ENCODE measurements at regions not wholly inside any gene's neighbourhood (a gene's known extent, or its start where the extent isn't known, plus 50 kb on each side); places are given as distances from the start of the nearest gene placed in this dataset.

GRCh38 chr3:194040516-194041273, 95.3 kb upstream of the HES1 start:
- peaks cover 0 to 11% of the 10 kb centered on the region in 2 donors for H3K27me3 Mint-ChIP-seq
- no peaks in the 10 kb centered on the region for H3K4me1 Mint-ChIP-seq
- ATAC-seq (replicated peaks in 1 of 4) (no peak), DNase-seq (no peak)
- CTCF ChIA-PET: no interaction called here
- WGBS (ENCODE audit: insufficient coverage): 92% methylated on average over 7 of the region's 15 CpGs
- no peak overlapping the region for H3K27ac Mint-ChIP-seq
- no peaks in the 10 kb centered on the region for H3K9me3 Mint-ChIP-seq
- Histone ChIP-seq H3K4me3 (ENCODE audit: control insufficient read depth in 1 of 2, extremely low read depth in 1 of 2, low read length in 1 of 2) (no peak overlapping the region), H3K27ac (ENCODE audit: low read length) (no peak overlapping the region), H3K4me1 (ENCODE audit: control insufficient read depth in 1 of 2, extremely low read depth in 1 of 2, insufficient read depth in 2 of 2, low read length in 2 of 2) (no peaks in the 10 kb centered on the region), H3K9me3 (no peaks in the 10 kb centered on the region), H3K36me3 (ENCODE audit: control insufficient read depth in 2 of 2, extremely low read depth in 1 of 2, insufficient read depth in 1 of 2, low read length in 1 of 2) (no peaks in the 10 kb centered on the region), H3K27me3 (replicated peaks in 1 of 2; ENCODE audit: control insufficient read depth in 2 of 2, extremely low read depth in 1 of 2, insufficient read depth in 2 of 2, low read length in 1 of 2) (peaks cover 0 to 18% of the 10 kb centered on the region in 2 experiments)
- no peak overlapping the region for H3K4me3 Mint-ChIP-seq
- no peaks in the 10 kb centered on the region for H3K36me3 Mint-ChIP-seq
- POLR2A ChIA-PET: no interaction called here

GRCh38 chr3:194042927-194043326, 93.0 kb upstream of the HES1 start:
- Mint-ChIP-seq H3K4me3 (no peak overlapping the region), H3K9me3 (no peaks in the 10 kb centered on the region), H3K4me1 (peaks cover 0 to 3% (median 0%) of the 10 kb centered on the region in 3 donors), H3K27me3 (peaks cover 0 to 11% of the 10 kb centered on the region in 2 donors), H3K27ac (no peak overlapping the region), H3K36me3 (no peaks in the 10 kb centered on the region)
- H3K4me3 ChIP-seq (ENCODE audit: control insufficient read depth in 1 of 2, extremely low read depth in 1 of 2, low read length in 1 of 2): no peak overlapping the region
- CTCF ChIA-PET: no interaction called here
- WGBS (ENCODE audit: insufficient coverage): 67% methylated on average over 5 of the region's 5 CpGs
- no peaks in the 10 kb centered on the region for H3K36me3 ChIP-seq (ENCODE audit: control insufficient read depth in 2 of 2, extremely low read depth in 1 of 2, insufficient read depth in 1 of 2, low read length in 1 of 2)
- POLR2A ChIA-PET: no interaction called here
- H3K9me3 ChIP-seq: no peaks in the 10 kb centered on the region
- DNase-seq (no peak), ATAC-seq (replicated peaks in 1 of 4) (no peak)
- H3K27me3 ChIP-seq (replicated peaks in 1 of 2; ENCODE audit: control insufficient read depth in 2 of 2, extremely low read depth in 1 of 2, insufficient read depth in 2 of 2, low read length in 1 of 2): peaks cover 0 to 13% of the 10 kb centered on the region in 2 experiments
- H3K4me1 ChIP-seq (ENCODE audit: control insufficient read depth in 1 of 2, extremely low read depth in 1 of 2, insufficient read depth in 2 of 2, low read length in 2 of 2): no peaks in the 10 kb centered on the region
- no peak overlapping the region for H3K27ac ChIP-seq (ENCODE audit: low read length)

- no peaks in the 10 kb centered on the region for H3K36me3 ChIP-seq (ENCODE audit: control insufficient read depth in 2 of 2, extremely low read depth in 1 of 2, insufficient read depth in 1 of 2, low read length in 1 of 2)
- 100% methylated on average over 1 of the region's 3 CpGs for WGBS (ENCODE audit: insufficient coverage)
- H3K4me1 ChIP-seq (ENCODE audit: control insufficient read depth in 1 of 2, extremely low read depth in 1 of 2, insufficient read depth in 2 of 2, low read length in 2 of 2): no peaks in the 10 kb centered on the region
- no peaks in the 10 kb centered on the region for H3K36me3 Mint-ChIP-seq
- peaks cover 0 to 3% (median 0%) of the 10 kb centered on the region in 3 donors for H3K4me1 Mint-ChIP-seq
- H3K27ac ChIP-seq (ENCODE audit: low read length): no peak overlapping the region
- ChIA-PET POLR2A (interaction anchor here in 1 of 2 donors (0.5 kb wide), 1 partner anchor 280 kb away, joined by 3 read pairs; no protein-coding TSS in a partner anchor), CTCF (no interaction called here)
- H3K9me3 Mint-ChIP-seq: no peaks in the 10 kb centered on the region
- DNase-seq (no peak), ATAC-seq (replicated peaks in 1 of 4) (no peak)
- H3K9me3 ChIP-seq: no peaks in the 10 kb centered on the region
- H3K4me3 ChIP-seq (ENCODE audit: control insufficient read depth in 1 of 2, extremely low read depth in 1 of 2, low read length in 1 of 2): no peak overlapping the region
- H3K27me3 ChIP-seq (replicated peaks in 1 of 2; ENCODE audit: control insufficient read depth in 2 of 2, extremely low read depth in 1 of 2, insufficient read depth in 2 of 2, low read length in 1 of 2): peaks cover 0 to 13% of the 10 kb centered on the region in 2 experiments
- H3K27me3 Mint-ChIP-seq: peaks cover 0 to 11% of the 10 kb centered on the region in 2 donors
- no peak overlapping the region for H3K4me3 Mint-ChIP-seq
- no peak overlapping the region for H3K27ac Mint-ChIP-seq
Measured at GRCh38 chr3:194043516-194043915, 92.4 kb upstream of the HES1 start.

GRCh38 chr3:194045289-194045688, 90.7 kb upstream of the HES1 start:
- Mint-ChIP-seq H3K27me3 (peaks cover 0 to 11% of the 10 kb centered on the region in 2 donors), H3K4me3 (no peak overlapping the region), H3K4me1 (peaks cover 0 to 3% (median 0%) of the 10 kb centered on the region in 3 donors), H3K9me3 (peaks cover 2 to 3% (median 3%) of the 10 kb centered on the region in 3 donors), H3K27ac (no peak overlapping the region), H3K36me3 (no peaks in the 10 kb centered on the region)
- no CpG with 5 or more reads among the region's 1 CpG for WGBS (ENCODE audit: insufficient coverage)
- ChIA-PET CTCF (no interaction called here), POLR2A (no interaction called here)
- H3K9me3 ChIP-seq: no peaks in the 10 kb centered on the region
- H3K27ac ChIP-seq (ENCODE audit: low read length): no peak overlapping the region
- H3K27me3 ChIP-seq (replicated peaks in 1 of 2; ENCODE audit: control insufficient read depth in 2 of 2, extremely low read depth in 1 of 2, insufficient read depth in 2 of 2, low read length in 1 of 2): peaks cover 0 to 13% of the 10 kb centered on the region in 2 experiments
- DNase-seq: no peak
- no peak overlapping the region for H3K4me3 ChIP-seq (ENCODE audit: control insufficient read depth in 1 of 2, extremely low read depth in 1 of 2, low read length in 1 of 2)
- ATAC-seq (replicated peaks in 1 of 4): no peak
- H3K36me3 ChIP-seq (ENCODE audit: control insufficient read depth in 2 of 2, extremely low read depth in 1 of 2, insufficient read depth in 1 of 2, low read length in 1 of 2): no peaks in the 10 kb centered on the region
- no peaks in the 10 kb centered on the region for H3K4me1 ChIP-seq (ENCODE audit: control insufficient read depth in 1 of 2, extremely low read depth in 1 of 2, insufficient read depth in 2 of 2, low read length in 2 of 2)

GRCh38 chr3:194045919-194046318, 90.0 kb upstream of the HES1 start:
- no peaks in the 10 kb centered on the region for H3K36me3 Mint-ChIP-seq
- WGBS (ENCODE audit: insufficient coverage): no CpG with 5 or more reads among the region's 2 CpGs

GRCh38 chr3:194046531-194046930, 89.4 kb upstream of the HES1 start:
- DNase-seq: no peak
- H3K36me3 Mint-ChIP-seq: no peaks in the 10 kb centered on the region
- H3K27ac ChIP-seq (ENCODE audit: low read length): no peak overlapping the region
- no CpG with 5 or more reads among the region's 1 CpG for WGBS (ENCODE audit: insufficient coverage)
- peaks cover 0 to 7% of the 10 kb centered on the region in 2 experiments for H3K27me3 ChIP-seq (replicated peaks in 1 of 2; ENCODE audit: control insufficient read depth in 2 of 2, extremely low read depth in 1 of 2, insufficient read depth in 2 of 2, low read length in 1 of 2)
- ChIA-PET CTCF (no interaction called here), POLR2A (interaction anchor here in 1 of 2 donors (0.7 kb wide), 1 partner anchor 31 kb away, joined by 4 read pairs; no protein-coding TSS in a partner anchor)
- no peak overlapping the region for H3K4me3 Mint-ChIP-seq
- H3K4me3 ChIP-seq (ENCODE audit: control insufficient read depth in 1 of 2, extremely low read depth in 1 of 2, low read length in 1 of 2): no peak overlapping the region
- ATAC-seq (replicated peaks in 1 of 4): no peak
- H3K27ac Mint-ChIP-seq: no peak overlapping the region
- H3K9me3 Mint-ChIP-seq: peaks cover 3 to 13% (median 9%) of the 10 kb centered on the region in 3 donors
- H3K4me1 Mint-ChIP-seq: peaks cover 0 to 3% (median 0%) of the 10 kb centered on the region in 3 donors
- no peaks in the 10 kb centered on the region for H3K4me1 ChIP-seq (ENCODE audit: control insufficient read depth in 1 of 2, extremely low read depth in 1 of 2, insufficient read depth in 2 of 2, low read length in 2 of 2)
- H3K9me3 ChIP-seq: peaks cover 2% of the 10 kb centered on the region
- H3K27me3 Mint-ChIP-seq: peaks cover 0 to 4% of the 10 kb centered on the region in 2 donors
- no peaks in the 10 kb centered on the region for H3K36me3 ChIP-seq (ENCODE audit: control insufficient read depth in 2 of 2, extremely low read depth in 1 of 2, insufficient read depth in 1 of 2, low read length in 1 of 2)

More at GRCh38 chr3:194045919-194046318, 90.0 kb upstream of the HES1 start:
- peaks cover 0 to 5% of the 10 kb centered on the region in 2 donors for H3K27me3 Mint-ChIP-seq
- H3K4me3 Mint-ChIP-seq: no peak overlapping the region
- ChIA-PET CTCF (no interaction called here), POLR2A (no interaction called here)
- no peaks in the 10 kb centered on the region for H3K36me3 ChIP-seq (ENCODE audit: control insufficient read depth in 2 of 2, extremely low read depth in 1 of 2, insufficient read depth in 1 of 2, low read length in 1 of 2)
- ATAC-seq (replicated peaks in 1 of 4): no peak
- DNase-seq: no peak
- no peaks in the 10 kb centered on the region for H3K4me1 ChIP-seq (ENCODE audit: control insufficient read depth in 1 of 2, extremely low read depth in 1 of 2, insufficient read depth in 2 of 2, low read length in 2 of 2)
- H3K27me3 ChIP-seq (replicated peaks in 1 of 2; ENCODE audit: control insufficient read depth in 2 of 2, extremely low read depth in 1 of 2, insufficient read depth in 2 of 2, low read length in 1 of 2): peaks cover 0 to 9% of the 10 kb centered on the region in 2 experiments
- H3K9me3 ChIP-seq: peaks cover 2% of the 10 kb centered on the region
- no peak overlapping the region for H3K27ac ChIP-seq (ENCODE audit: low read length)
- H3K27ac Mint-ChIP-seq: no peak overlapping the region
- H3K4me1 Mint-ChIP-seq: peaks cover 0 to 3% (median 0%) of the 10 kb centered on the region in 3 donors
- H3K4me3 ChIP-seq (ENCODE audit: control insufficient read depth in 1 of 2, extremely low read depth in 1 of 2, low read length in 1 of 2): no peak overlapping the region
- H3K9me3 Mint-ChIP-seq: peaks cover 3 to 9% (median 8%) of the 10 kb centered on the region in 3 donors
